ENCODE measurements at regions not wholly inside any gene's neighbourhood (a gene's known extent, or its start where the extent isn't known, plus 50 kb on each side); places are given as distances from the start of the nearest gene placed in this dataset.
"Not testable (repeated sequence)": the region's sequence is repeated elsewhere in the genome, so short reads cannot be mapped to it uniquely, and the experiment has no call there.

GRCh38 chr4:79266136-79266535 is 59.7 kb downstream of the NAA11 start:
- no peak for DNase-seq

- DNase-seq = no peak
Measured at GRCh38 chr4:79259242-79259641, 66.6 kb downstream of the NAA11 start.

GRCh38 chr4:79258614-79259176 is 67.2 kb downstream of the NAA11 start:
- DNase-seq = no peak

- DNase-seq = no peak
Measured at GRCh38 chr4:79257953-79258613, 67.8 kb downstream of the NAA11 start.

GRCh38 chr4:79255793-79256192 is 70.1 kb downstream of the NAA11 start:
- DNase-seq = no peak

GRCh38 chr4:79253924-79254323 is 71.9 kb downstream of the NAA11 start:
- DNase-seq = no peak

- no peak for DNase-seq
Measured at GRCh38 chr4:79253168-79253567, 72.7 kb downstream of the NAA11 start.

GRCh38 chr4:79250887-79251286 is 75.0 kb downstream of the NAA11 start:
- DNase-seq = no peak

GRCh38 chr4:79249881-79250503 is 75.9 kb downstream of the NAA11 start:
- no peak for DNase-seq

GRCh38 chr4:79248610-79249009 is 77.3 kb downstream of the NAA11 start:
- no peak for DNase-seq

GRCh38 chr4:79247695-79248394 is 78.0 kb downstream of the NAA11 start:
- no peak for DNase-seq

- DNase-seq = not testable (repeated sequence)
Measured at GRCh38 chr4:79245200-79245940, 80.5 kb downstream of the NAA11 start.

- no peak for DNase-seq
Measured at GRCh38 chr4:79241846-79242245, 84.0 kb downstream of the NAA11 start.

GRCh38 chr4:79237851-79238250 is 88.0 kb downstream of the NAA11 start:
- DNase-seq = no peak

GRCh38 chr4:79236785-79237184 is 89.1 kb downstream of the NAA11 start:
- DNase-seq = no peak

GRCh38 chr4:79235095-79235494 is 90.8 kb downstream of the NAA11 start:
- no peak for DNase-seq

- DNase-seq = no peak
Measured at GRCh38 chr4:79233820-79234219, 92.0 kb downstream of the NAA11 start.

- no peak for DNase-seq
Measured at GRCh38 chr4:79232540-79232939, 93.3 kb downstream of the NAA11 start.

- DNase-seq = no peak
Measured at GRCh38 chr4:79227860-79228259, 98.0 kb downstream of the NAA11 start.

GRCh38 chr4:79225360-79225759 is 100.5 kb downstream of the NAA11 start:
- no peak for DNase-seq

- no peak for DNase-seq
Measured at GRCh38 chr4:79224777-79225104, 101.1 kb downstream of the NAA11 start.

- no peak for DNase-seq
Measured at GRCh38 chr4:79223993-79224776, 101.7 kb downstream of the NAA11 start.

GRCh38 chr4:79217025-79217424 is 108.8 kb downstream of the NAA11 start:
- no peak for DNase-seq

All from NCI-H345 (cell line).